BJ (cell line): ENCODE measurements at regions not wholly inside any gene's neighbourhood (a gene's known extent, or its start where the extent isn't known, plus 50 kb on each side); places are given as distances from the start of the nearest gene placed in this dataset.
A peak's percentile ranks its signal among the peaks of the same experiment; 100 is the strongest.
"Not testable (repeated sequence)": the region's sequence is repeated elsewhere in the genome, so short reads cannot be mapped to it uniquely, and the experiment has no call there.

Source experiments
- CTCF ChIA-PET: fragments of 350-600 bp; formaldehyde crosslinking; extraction: SDS; loops from one replicate; lab custom pipeline; 2021; ENCODE audit warnings: antibody characterized with exemption, inconsistent platforms; lab: Yijun Ruan, JAX
- POLR2A ChIA-PET: fragments of 300-600 bp; sonication (Branson Sonifier 250); formaldehyde crosslinking; extraction: SDS; loops from one replicate; lab custom pipeline; 2021; ENCODE audit warnings: antibody characterized with exemption; lab: Charles Lee
- DNase-seq: peaks from one replicate; pipeline ENCODE4 v3.0.0-alpha.2; 2011; ENCODE audit warnings: low read depth
- H3K27me3 ChIP-seq: 2 replicates; pipeline ENCODE4 v1.6.0; 2011; ENCODE audit warnings: low read length; ENCODE audit not compliant: control insufficient read depth, insufficient read depth
- H3K36me3 ChIP-seq: 2 replicates; pipeline ENCODE4 v1.5.1; 2011; ENCODE audit warnings: low read length; ENCODE audit not compliant: control insufficient read depth, insufficient read depth
- H3K4me3 ChIP-seq: 2 replicates; pipeline ENCODE4 v1.5.1; 2011; ENCODE audit warnings: low read depth, mild to moderate bottlenecking, control low read depth, low read length
- TF ChIP-seq, protein P1 (sequence below): IDR thresholded peaks from 2 replicates; pipeline ENCODE4 v1.5.1; 2011; ENCODE audit warnings: low read depth, mild to moderate bottlenecking, control low read depth, inconsistent platforms, low read length, moderate library complexity; ENCODE audit not compliant: insufficient read depth

DNA sequence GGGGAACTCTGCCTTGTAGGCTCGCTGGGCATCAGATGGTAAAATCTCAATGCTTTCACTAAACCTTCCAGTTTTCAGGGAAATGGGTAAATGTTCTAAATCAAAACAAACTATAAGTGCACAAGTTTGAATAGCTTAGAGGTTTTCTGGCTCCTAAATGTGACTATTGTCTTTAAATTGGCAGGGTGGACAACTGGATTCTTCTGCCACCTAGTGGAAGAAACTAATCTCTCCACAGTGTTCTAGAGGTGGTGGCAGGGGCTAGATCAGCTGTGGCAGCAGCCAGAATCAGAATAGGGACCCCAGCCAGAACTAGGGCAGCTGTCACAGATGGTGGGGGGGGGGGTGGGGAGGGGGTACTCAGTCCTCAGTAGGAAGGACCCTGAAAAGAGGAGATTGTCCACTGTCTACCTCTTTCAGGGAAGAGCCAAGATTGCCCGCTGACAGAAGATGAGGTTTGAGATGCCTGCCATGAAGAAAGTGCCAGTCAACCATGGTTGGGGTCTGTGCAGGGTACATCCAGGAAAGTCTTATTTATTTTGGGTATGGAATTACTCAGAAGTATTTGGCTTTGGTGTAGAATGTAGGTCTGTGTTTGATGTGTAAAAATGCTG, 201.4 kb downstream of the CCNG2 start:
- POLR2A ChIA-PET = no interaction called here
- CTCF ChIA-PET = interaction anchor here (0.5 to 8.5 kb wide), 24 partner anchors 9 to 926 kb away, joined by 3 to 164 read pairs (median 3); no protein-coding TSS in a partner anchor
- TF ChIP-seq, protein P1, sequence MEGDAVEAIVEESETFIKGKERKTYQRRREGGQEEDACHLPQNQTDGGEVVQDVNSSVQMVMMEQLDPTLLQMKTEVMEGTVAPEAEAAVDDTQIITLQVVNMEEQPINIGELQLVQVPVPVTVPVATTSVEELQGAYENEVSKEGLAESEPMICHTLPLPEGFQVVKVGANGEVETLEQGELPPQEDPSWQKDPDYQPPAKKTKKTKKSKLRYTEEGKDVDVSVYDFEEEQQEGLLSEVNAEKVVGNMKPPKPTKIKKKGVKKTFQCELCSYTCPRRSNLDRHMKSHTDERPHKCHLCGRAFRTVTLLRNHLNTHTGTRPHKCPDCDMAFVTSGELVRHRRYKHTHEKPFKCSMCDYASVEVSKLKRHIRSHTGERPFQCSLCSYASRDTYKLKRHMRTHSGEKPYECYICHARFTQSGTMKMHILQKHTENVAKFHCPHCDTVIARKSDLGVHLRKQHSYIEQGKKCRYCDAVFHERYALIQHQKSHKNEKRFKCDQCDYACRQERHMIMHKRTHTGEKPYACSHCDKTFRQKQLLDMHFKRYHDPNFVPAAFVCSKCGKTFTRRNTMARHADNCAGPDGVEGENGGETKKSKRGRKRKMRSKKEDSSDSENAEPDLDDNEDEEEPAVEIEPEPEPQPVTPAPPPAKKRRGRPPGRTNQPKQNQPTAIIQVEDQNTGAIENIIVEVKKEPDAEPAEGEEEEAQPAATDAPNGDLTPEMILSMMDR = peak; percentile 69
- H3K27me3 ChIP-seq = peaks cover 4% of the 10 kb centered on the region
- no peaks in the 10 kb centered on the region for H3K36me3 ChIP-seq
- DNase-seq = no peak
- H3K4me3 ChIP-seq = no peak overlapping the region

DNA sequence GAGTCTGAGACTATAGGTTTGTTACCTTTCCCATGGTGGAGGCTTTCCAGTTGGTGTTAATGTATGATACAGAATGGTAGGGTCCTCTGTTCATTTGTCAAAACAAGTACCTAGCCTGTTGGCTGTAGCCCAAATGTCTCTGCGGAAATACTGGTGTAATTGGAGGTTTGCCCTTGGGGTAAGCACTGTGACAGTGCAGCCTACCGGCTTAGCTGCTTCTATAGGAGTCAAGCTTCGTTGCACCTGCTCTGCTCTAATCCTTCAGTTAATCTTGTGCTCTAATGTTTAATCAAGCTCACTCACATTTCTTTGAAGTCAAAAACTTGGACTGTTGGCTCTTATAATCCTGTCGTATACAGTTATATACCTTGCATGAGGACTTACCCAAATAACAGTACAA, 203.4 kb downstream of the CCNG2 start:
- TF ChIP-seq, protein P1 = no peak
- H3K27me3 ChIP-seq = peaks cover 6% of the 10 kb centered on the region
- no peak overlapping the region for H3K4me3 ChIP-seq
- H3K36me3 ChIP-seq = no peaks in the 10 kb centered on the region
- no peak for DNase-seq
- POLR2A ChIA-PET = no interaction called here
- CTCF ChIA-PET = interaction anchor here (8.5 kb wide), 1 partner anchor 120 kb away, joined by 164 read pairs; no protein-coding TSS in a partner anchor

DNA sequence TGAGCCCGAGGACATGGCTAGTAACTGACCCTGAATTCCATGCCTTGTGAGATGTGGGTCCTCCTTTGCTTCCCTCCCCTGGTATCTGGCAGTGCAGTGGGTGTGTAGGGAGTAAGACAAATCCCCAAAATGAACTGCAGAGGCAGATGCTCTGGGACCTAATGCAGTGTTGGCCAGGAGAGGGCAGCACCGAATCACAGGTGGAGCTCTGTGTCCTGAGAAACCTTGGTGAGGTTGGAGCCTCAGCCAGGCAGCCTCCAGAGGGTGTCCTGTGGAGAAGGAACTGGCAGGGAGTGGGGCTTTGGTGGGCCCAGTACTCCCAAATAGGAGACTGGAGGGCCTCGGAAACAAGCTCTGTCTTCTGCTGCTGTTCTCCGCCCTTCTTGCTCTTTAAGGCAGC, 209.9 kb downstream of the CCNG2 start:
- H3K36me3 ChIP-seq, H3K27me3 ChIP-seq, POLR2A ChIA-PET, H3K4me3 ChIP-seq, DNase-seq: not testable (repeated sequence)
- TF ChIP-seq, protein P1 = peak; percentile 22; the same call in 1 of the 2 replicates
- CTCF ChIA-PET = interaction anchor here (1.0 to 2.4 kb wide), 11 partner anchors 9 to 252 kb away, joined by 3 to 16 read pairs (median 4); no protein-coding TSS in a partner anchor

DNA sequence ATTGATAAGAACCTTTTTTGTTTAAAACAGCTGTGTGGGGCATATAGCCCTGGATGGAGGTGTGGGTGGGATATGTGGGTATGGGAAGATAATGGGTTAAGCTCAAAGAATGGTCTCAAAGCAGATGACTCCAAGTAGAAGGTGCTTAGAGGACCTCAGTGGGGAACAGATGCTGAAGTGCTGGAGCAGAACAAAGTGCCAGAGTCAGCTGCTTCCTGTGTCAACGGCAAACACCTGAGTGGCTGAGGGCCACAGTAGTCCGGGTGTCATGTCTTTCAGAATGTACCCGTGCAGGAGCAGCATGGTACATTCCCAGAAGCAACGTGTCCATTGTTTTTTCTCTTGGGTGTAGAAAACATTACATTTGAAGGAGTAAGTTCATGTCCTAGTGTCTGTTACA, 210.6 kb downstream of the CCNG2 start:
- no peak for DNase-seq
- CTCF ChIA-PET = interaction anchor here (1.1 to 2.4 kb wide), 5 partner anchors 10 to 251 kb away, joined by 3 to 16 read pairs (median 6); no protein-coding TSS in a partner anchor
- peaks cover 2% of the 10 kb centered on the region; the same call in 1 of the 2 replicates for H3K27me3 ChIP-seq

DNA sequence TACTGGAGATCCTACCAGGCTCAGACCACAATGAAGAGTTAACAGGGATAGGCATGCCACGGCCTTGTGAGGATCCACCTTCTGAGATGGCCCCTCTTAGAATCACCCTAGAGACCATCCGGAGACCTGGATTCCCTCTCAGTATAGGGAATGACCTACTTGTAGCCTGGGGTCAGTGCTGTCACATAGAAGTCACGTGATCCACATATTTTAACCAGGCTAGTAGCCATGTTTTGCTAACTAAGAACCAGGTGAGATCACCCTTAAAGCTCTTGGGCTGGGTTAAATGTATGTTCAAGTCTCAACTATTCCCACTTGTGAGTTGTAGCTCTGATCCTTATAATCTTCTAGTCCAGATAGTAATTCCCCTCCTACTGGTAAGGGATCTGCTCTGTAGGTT, 215.4 kb downstream of the CCNG2 start:
- Histone ChIP-seq H3K27me3 (peaks cover 2% of the 10 kb centered on the region), H3K4me3 (no peak overlapping the region), H3K36me3 (no peaks in the 10 kb centered on the region)
- ChIA-PET CTCF (interaction anchor here (0.5 kb wide), 1 partner anchor 117 kb away, joined by 3 read pairs; no protein-coding TSS in a partner anchor), POLR2A (no interaction called here)
- TF ChIP-seq, protein P1 = no peak
- no peak for DNase-seq

More for the DNA sequence above, 210.6 kb downstream of the CCNG2 start:
- Histone ChIP-seq H3K36me3 (no peaks in the 10 kb centered on the region), H3K4me3 (no peak overlapping the region)
- TF ChIP-seq, protein P1 = no peak
- POLR2A ChIA-PET = no interaction called here
